HG03025 (cell line): ENCODE measurements at regions not wholly inside any gene's neighbourhood (a gene's known extent, or its start where the extent isn't known, plus 50 kb on each side); places are given as distances from the start of the nearest gene placed in this dataset.

Experiments used
- ATAC-seq: cut with Tn5 transposase; IDR thresholded peaks from one replicate; pipeline ENCODE4 v1.9.1; 2021; ENCODE audit warnings: mild to moderate bottlenecking, moderate library complexity; ENCODE audit not compliant: unreplicated experiment, low FRiP score

DNA sequence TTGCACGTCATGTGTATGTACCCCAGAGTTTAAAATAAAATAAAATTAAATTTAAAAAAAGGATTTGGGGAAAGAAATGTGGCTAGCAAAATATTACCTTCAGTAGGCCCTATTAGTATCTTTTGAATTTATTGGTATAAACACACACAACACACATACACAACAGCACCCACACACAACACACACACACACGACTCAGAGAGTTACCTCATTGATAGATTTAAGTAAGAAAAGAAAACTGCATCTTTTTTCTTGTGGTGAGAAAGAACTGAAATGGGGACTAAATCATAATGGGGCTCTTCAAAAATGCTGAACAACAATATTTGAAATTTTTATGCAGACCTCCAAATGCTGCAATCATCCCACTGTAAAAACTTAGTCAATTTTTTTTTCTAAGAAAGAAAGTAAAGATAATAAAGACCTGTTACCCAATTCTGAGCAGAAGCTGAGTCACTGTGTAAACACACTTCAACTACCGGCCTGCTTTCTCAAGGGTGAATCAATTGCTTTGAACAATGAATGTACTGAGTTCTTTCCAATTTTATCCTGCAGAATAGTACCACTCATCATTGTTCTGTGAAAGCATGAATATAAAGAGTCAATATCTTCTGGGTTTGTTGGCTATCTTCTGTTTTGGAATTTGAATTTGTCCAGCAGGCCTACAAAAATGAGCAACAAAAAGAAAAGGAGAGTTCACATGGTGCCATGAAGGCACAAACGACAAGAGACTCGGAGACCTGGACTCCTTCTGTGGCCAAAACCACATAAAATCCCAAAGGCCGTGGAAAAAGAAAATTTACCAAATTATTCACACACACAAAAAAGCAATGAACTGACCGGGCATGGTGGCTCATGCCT is 57.9 kb upstream of the CCNG1 start:
- ATAC-seq = no peak

- ATAC-seq = no peak
These were observed 55.6 kb upstream of the CCNG1 start for GRCh38 chr5:163381832-163382231.

DNA sequence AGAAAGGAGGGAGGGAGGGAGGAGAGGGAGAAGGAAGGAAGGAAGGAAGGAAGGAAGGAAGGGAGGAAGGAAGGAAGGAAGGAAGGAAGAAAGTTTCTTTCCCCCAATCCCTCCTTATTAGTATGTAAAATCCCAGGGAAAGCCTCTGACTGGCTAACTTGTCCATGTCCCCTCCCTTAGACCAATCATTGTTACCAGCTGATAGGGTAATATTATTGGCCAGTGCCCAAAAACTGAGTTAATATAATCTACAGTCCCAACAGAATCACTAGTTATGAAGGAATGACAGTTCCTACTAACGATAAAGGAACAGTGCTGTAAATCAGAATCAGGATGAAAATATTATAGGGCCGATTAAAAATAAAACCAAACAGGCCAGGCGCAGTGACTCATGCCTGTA is 53.6 kb upstream of the CCNG1 start:
- no peak for ATAC-seq

GRCh38 chr5:163384669-163385068 is 52.7 kb upstream of the CCNG1 start:
- no peak for ATAC-seq

GRCh38 chr5:163385271-163385670 is 52.1 kb upstream of the CCNG1 start:
- ATAC-seq = no peak

DNA sequence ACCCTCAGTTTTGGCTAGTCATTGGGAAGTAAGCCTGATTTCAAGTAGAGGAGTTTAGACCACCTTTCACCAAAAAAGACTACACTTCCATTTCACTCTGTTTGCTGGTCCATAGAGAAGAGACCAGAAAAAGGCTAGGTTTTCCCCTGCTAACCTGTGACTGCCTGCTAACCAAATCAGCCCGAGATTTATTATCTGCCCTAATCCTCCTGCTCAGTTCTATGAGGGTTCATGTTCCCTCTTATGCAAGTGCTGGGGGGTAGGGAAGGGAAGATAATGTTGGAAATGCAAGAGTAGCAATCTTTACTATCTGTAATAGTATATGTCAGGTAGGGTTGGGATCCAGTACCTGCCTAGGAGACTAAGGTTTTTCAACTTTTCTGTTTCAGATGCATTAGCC is 51.6 kb upstream of the CCNG1 start:
- no peak for ATAC-seq

GRCh38 chr5:163386352-163386751 is 51.0 kb upstream of the CCNG1 start:
- ATAC-seq = no peak

GRCh38 chr5:163387589-163388343 is 49.6 kb upstream of the CCNG1 start:
- no peak for ATAC-seq
